SU-DHL-6 (cell line): ENCODE measurements at regions not wholly inside any gene's neighbourhood (a gene's known extent, or its start where the extent isn't known, plus 50 kb on each side); places are given as distances from the start of the nearest gene placed in this dataset.

ENCODE experiments used
- H2AFZ ChIP-seq: fragments of 200-600 bp; sonication (generic); 2 replicates; pipeline ENCODE4 v1.6.1; 2014; ENCODE audit warnings: low read depth, mild to moderate bottlenecking, moderate library complexity, mixed read lengths, antibody characterized with exemption, low read length; ENCODE audit not compliant: severe bottlenecking
- H3F3A ChIP-seq: fragments of 200-600 bp; shearing (Covaris generic); 2 replicates; pipeline ENCODE4 v1.6.0; 2016; ENCODE audit warnings: antibody characterized with exemption, mild to moderate bottlenecking; ENCODE audit not compliant: insufficient read depth
- H3K27ac ChIP-seq: fragments of 200-600 bp; sonication (generic); 2 replicates; pipeline ENCODE4 v1.5.1; 2016; ENCODE audit warnings: low read depth, mild to moderate bottlenecking, low read length, moderate library complexity, mixed read lengths
- H3K27me3 ChIP-seq: fragments of 200-600 bp; sonication (generic), shearing (Covaris generic); 2 replicates; pipeline ENCODE4 v1.6.0; 2014; ENCODE audit warnings: mild to moderate bottlenecking, low read length
- H3K36me3 ChIP-seq: fragments of 200-600 bp; sonication (generic); 2 replicates; pipeline ENCODE4 v1.6.1; 2014; ENCODE audit warnings: mild to moderate bottlenecking, low read length, mixed read lengths
- H3K4me2 ChIP-seq: fragments of 300-600, 200-600 bp; shearing (Covaris generic), sonication (generic); 2 replicates; pipeline ENCODE4 v1.6.0; 2014; ENCODE audit warnings: low read length, low read depth, mild to moderate bottlenecking; ENCODE audit not compliant: poor library complexity, severe bottlenecking
- H3K4me3 ChIP-seq: fragments of 200-600 bp; sonication (generic); 2 replicates; pipeline ENCODE4 v1.5.1; 2014; ENCODE audit warnings: antibody characterized with exemption, low read length, mild to moderate bottlenecking, mixed read lengths; ENCODE audit not compliant: insufficient read depth, poor library complexity, severe bottlenecking
- H3K79me2 ChIP-seq: fragments of 200-600 bp; sonication (generic); 2 replicates; pipeline ENCODE4 v1.6.1; 2014; ENCODE audit warnings: mild to moderate bottlenecking, low read length, moderate library complexity; ENCODE audit not compliant: insufficient read depth
- H3K9ac ChIP-seq: fragments of 200-600 bp; sonication (generic); 2 replicates; pipeline ENCODE4 v1.7.0; 2014; ENCODE audit warnings: mild to moderate bottlenecking, low read length
- H3K9me2 ChIP-seq: fragments of 200-600 bp; sonication (generic); replicated peaks from 2 replicates; pipeline ENCODE4 v1.6.1; 2014; ENCODE audit warnings: low read length; ENCODE audit not compliant: insufficient read depth
- H3K9me3 ChIP-seq: fragments of 200-600 bp; sonication (generic); 2 replicates; pipeline ENCODE4 v1.6.1; 2014; ENCODE audit warnings: low read length, mixed read lengths; ENCODE audit not compliant: insufficient read depth
- H4K20me1 ChIP-seq: fragments of 200-600 bp; sonication (generic); 2 replicates; pipeline ENCODE4 v1.6.1; 2014; ENCODE audit warnings: low read depth, mild to moderate bottlenecking, antibody characterized with exemption, low read length, moderate library complexity, mixed read lengths
- CTCF ChIP-seq: fragments of 200-600 bp; sonication (generic); IDR thresholded peaks from one replicate; pipeline ENCODE4 v1.5.1; 2017; ENCODE audit warnings: antibody characterized with exemption, mild to moderate bottlenecking, low read length, moderate library complexity; ENCODE audit not compliant: insufficient read depth, poor library complexity, severe bottlenecking
- EZH2phosphoT487 ChIP-seq: fragments of 200-600 bp; sonication (generic), shearing (Covaris generic); conservative IDR thresholded peaks from 2 replicates; pipeline ENCODE4 v1.6.1; 2018; ENCODE audit warnings: mild to moderate bottlenecking, antibody characterized with exemption, low read length, moderate library complexity, mixed read lengths

GRCh38 chr3:139291276-139292051 is 52.4 kb upstream of the MRPS22 start:
- TF ChIP-seq EZH2phosphoT487 (no peak), CTCF (no peak)
- H3F3A ChIP-seq, result no peaks in the 10 kb centered on the region
- no peak overlapping the region for H2AFZ ChIP-seq
- no peaks in the 10 kb centered on the region for H4K20me1 ChIP-seq
- no peak overlapping the region for H3K4me2 ChIP-seq
- H3K9ac ChIP-seq, result no peak overlapping the region
- H3K9me2 ChIP-seq, result no peaks in the 10 kb centered on the region
- H3K27ac ChIP-seq, result no peak overlapping the region
- no peaks in the 10 kb centered on the region for H3K79me2 ChIP-seq
- no peaks in the 10 kb centered on the region for H3K36me3 ChIP-seq
- no peaks in the 10 kb centered on the region for H3K27me3 ChIP-seq
- no peaks in the 10 kb centered on the region for H3K9me3 ChIP-seq
- H3K4me3 ChIP-seq, result no peak overlapping the region

- no peaks in the 10 kb centered on the region for H3F3A ChIP-seq
- H3K9me3 ChIP-seq, result no peaks in the 10 kb centered on the region
- no peak overlapping the region for H3K9ac ChIP-seq
- H3K9me2 ChIP-seq, result no peaks in the 10 kb centered on the region
- H3K27ac ChIP-seq, result no peak overlapping the region
- TF ChIP-seq EZH2phosphoT487, result no peak
- no peak for TF ChIP-seq CTCF
- no peaks in the 10 kb centered on the region for H3K27me3 ChIP-seq
- H3K36me3 ChIP-seq, result no peaks in the 10 kb centered on the region
- no peaks in the 10 kb centered on the region for H4K20me1 ChIP-seq
- H3K4me2 ChIP-seq, result no peak overlapping the region
- no peak overlapping the region for H2AFZ ChIP-seq
- H3K79me2 ChIP-seq, result no peaks in the 10 kb centered on the region
- no peak overlapping the region for H3K4me3 ChIP-seq
These were observed 51.6 kb upstream of the MRPS22 start for GRCh38 chr3:139292192-139292591.

GRCh38 chr3:139292711-139293664 is 50.8 kb upstream of the MRPS22 start:
- no peaks in the 10 kb centered on the region for H3F3A ChIP-seq
- H3K79me2 ChIP-seq, result no peaks in the 10 kb centered on the region
- no peaks in the 10 kb centered on the region for H3K27me3 ChIP-seq
- no peaks in the 10 kb centered on the region for H3K36me3 ChIP-seq
- no peak overlapping the region for H3K4me3 ChIP-seq
- no peak overlapping the region for H3K9ac ChIP-seq
- H3K27ac ChIP-seq, result no peak overlapping the region
- TF ChIP-seq CTCF (no peak), EZH2phosphoT487 (no peak)
- H3K9me2 ChIP-seq, result no peaks in the 10 kb centered on the region
- no peaks in the 10 kb centered on the region for H4K20me1 ChIP-seq
- no peak overlapping the region for H2AFZ ChIP-seq
- no peaks in the 10 kb centered on the region for H3K9me3 ChIP-seq
- no peak overlapping the region for H3K4me2 ChIP-seq
